Stromal cell of bone marrow (primary cell): ENCODE measurements at regions not wholly inside any gene's neighbourhood (a gene's known extent, or its start where the extent isn't known, plus 50 kb on each side); places are given as distances from the start of the nearest gene placed in this dataset.
A peak's percentile ranks its signal among the peaks of the same experiment; 100 is the strongest.
"Not testable (repeated sequence)": the region's sequence is repeated elsewhere in the genome, so short reads cannot be mapped to it uniquely, and the experiment has no call there.

Experiments
- DNase-seq: peaks from one replicate; pipeline ENCODE4 v3.0.0-alpha.2; 2012; ENCODE audit warnings: low read depth

GRCh38 chr4:135050086-135050717 lies 848.6 kb upstream of the PABPC4L start:
- DNase-seq = peak; percentile 8

- no peak for DNase-seq
Measured at GRCh38 chr4:135032670-135033069, 831.1 kb upstream of the PABPC4L start.

GRCh38 chr4:135015771-135016170 lies 814.2 kb upstream of the PABPC4L start:
- DNase-seq = peak; percentile 3

GRCh38 chr4:135007400-135007799 lies 805.8 kb upstream of the PABPC4L start:
- DNase-seq = no peak

DNA sequence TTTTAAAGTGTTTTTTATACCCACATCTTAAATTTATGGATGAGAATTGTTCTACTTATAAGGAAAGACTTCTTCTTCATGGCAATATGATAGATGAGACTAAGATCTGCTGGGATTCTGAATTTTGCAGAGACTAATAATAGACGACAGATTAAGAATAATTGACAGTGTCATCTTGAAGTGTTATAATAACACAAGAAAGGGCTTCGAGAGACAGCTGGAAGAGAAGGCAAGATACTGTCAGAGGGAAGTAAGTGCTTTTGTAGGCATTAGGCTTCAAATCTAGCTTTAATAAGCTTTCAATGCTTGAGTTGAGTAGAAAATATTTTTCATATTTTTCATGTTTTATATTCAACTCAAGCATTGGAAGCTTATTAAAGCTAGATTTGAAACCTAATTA lies 797.6 kb upstream of the PABPC4L start:
- no peak for DNase-seq

- no peak for DNase-seq
Measured at GRCh38 chr4:134961963-134962362, 760.4 kb upstream of the PABPC4L start.

GRCh38 chr4:134958862-134959261 lies 757.3 kb upstream of the PABPC4L start:
- DNase-seq = no peak

GRCh38 chr4:134955059-134955458 lies 753.5 kb upstream of the PABPC4L start:
- DNase-seq = no peak

GRCh38 chr4:134952775-134953174 lies 751.2 kb upstream of the PABPC4L start:
- DNase-seq = no peak

- DNase-seq = no peak
Measured at GRCh38 chr4:134952305-134952704, 750.7 kb upstream of the PABPC4L start.

DNA sequence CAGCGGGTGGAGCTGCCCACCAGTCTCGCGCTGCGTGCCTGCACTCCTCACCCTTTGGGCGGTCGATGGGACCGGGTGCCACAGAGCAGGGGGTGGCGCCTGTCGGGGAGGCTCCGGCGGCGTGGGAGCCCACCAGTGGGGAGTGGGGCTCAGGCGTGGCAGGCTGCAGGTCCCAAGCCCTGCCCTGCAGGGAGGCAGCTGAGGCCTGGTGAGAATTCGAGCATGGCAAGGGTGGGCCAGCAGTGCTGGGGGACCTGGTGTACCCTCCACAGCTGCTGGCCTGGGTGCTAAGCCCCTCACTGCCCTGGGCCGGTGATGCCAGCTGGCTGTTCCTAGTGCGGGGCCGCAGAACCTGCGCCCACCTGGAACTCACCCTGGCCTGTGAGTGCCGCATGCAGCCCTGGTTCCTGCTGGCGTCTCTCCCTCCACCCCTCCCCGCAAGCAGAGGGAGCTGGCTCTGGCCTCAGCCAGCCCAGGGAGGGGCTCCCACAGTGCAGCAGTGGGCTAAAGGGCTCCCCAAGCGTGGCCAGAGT lies 746.6 kb upstream of the PABPC4L start:
- no peak for DNase-seq

- DNase-seq = no peak
Measured at GRCh38 chr4:134944115-134944514, 742.5 kb upstream of the PABPC4L start.

DNA sequence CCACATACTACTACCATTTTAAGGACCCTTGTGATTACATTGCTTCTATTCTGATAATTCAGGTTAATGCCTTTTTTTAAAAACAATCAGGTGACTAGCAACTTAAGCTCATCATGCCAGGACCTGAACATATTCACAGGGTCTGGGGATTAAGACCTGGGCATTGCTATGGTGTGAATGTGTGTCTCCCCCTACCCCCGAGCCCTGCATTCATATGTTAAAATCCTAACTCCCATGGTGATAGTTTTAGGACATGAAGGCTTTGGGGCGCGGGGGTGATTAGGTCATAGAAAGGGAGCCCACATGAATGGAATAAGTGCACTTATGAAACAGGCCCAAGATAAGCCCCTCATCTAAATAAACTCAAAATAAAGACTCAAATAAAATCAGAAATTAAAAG lies 734.4 kb upstream of the PABPC4L start:
- no peak for DNase-seq

DNA sequence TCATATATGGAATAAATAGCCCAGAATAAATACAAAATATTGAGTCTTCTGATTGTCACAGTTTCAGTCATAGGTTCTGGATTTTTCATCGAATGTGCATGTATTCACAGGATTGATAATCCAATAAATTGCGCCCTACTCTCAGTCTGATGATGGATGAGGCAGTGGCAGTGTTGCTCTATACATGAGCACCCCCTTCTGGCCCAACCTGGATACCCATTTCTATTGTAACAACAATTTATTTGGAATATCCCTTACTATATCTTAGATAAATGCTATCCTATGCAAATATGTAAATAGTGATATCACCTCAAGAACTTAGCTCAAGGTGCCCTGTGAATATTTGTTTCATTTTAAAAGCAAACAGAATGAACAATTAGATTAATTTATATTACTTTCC lies 733.7 kb upstream of the PABPC4L start:
- DNase-seq = no peak

DNA sequence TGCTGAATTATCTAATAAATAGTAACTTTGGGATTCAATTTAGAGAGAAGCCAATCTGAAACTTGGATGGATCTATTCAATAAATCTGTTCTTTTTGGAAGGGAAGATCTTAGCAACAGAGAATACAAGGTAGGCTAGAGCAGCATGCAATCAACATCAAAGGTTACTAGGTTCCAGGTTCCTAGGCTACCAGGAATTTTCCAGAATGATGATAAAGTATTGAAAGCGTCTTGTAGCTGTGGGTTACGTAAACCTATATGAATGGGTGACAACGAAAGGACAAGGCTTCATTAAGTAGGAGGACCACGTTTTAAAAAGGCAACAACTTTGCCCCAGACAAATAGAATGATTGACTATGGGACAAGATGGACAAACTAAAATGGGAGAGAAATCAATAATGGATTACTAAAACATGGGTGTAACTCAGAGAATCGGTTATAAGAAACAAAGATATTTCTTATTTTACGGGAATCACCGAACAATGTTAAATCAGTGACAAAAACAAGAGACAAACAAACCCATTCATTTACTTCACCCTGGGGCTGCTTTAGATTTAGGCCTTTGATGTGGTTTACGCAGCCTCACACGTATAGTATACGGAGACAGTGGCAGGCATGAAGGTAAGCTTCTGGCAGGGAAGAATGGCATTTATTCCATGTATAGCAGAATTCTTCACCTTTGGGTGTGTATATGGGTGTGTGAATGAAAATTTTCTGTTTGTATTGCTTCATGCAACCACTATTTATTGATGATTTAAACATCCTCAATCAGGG lies 732.6 kb upstream of the PABPC4L start:
- DNase-seq = no peak

GRCh38 chr4:134915355-134915754 lies 713.8 kb upstream of the PABPC4L start:
- DNase-seq = no peak

DNA sequence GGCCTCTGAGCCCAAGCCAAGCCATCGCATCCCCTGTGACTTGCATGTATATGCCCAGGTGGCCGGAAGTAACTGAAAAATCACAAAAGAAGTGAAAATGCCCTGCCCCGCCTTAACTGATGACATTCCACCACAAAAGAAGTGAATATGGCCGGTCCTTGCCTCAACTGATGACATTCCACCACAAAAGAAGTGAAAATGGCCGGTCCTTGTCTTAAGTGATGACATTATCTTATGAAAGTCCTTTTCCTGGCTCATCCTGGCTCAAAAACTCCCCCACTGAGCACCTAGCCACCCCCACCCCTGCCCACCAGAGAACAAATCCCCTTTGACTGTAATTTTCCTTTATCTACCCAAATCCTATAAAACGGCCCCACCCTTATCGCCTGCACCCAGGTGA lies 712.7 kb upstream of the PABPC4L start:
- DNase-seq = not testable (repeated sequence)

- no peak for DNase-seq
Measured at GRCh38 chr4:134911941-134912340, 710.4 kb upstream of the PABPC4L start.

DNA sequence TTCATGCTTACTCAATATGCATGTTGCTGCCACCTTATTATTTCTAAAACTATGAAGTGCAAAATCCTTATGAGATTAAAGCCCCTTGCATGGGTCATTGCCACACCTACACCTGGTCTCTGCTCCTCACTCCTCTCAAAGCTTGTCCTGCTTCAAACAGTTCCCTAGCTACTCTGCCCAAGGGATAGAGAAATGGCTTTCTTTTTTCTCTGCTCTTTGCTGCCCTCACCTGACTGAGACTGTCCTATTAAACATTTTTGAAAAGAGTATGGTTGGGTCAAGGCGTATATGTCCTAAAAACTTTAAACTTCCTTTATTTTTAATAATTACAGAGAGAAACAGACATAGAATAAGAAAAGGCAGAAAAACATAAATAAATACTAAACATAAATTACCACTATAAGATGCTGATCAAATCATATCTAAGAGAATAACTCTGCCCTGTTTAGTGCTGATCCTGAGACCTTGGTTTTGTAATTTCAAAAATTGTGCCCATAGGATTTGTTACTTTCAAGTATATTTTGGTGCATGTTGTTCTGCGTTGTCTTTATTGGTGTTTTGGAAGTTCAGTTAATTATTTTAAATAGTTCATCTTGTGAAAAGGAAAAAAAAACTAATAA lies 704.9 kb upstream of the PABPC4L start:
- DNase-seq = no peak

DNA sequence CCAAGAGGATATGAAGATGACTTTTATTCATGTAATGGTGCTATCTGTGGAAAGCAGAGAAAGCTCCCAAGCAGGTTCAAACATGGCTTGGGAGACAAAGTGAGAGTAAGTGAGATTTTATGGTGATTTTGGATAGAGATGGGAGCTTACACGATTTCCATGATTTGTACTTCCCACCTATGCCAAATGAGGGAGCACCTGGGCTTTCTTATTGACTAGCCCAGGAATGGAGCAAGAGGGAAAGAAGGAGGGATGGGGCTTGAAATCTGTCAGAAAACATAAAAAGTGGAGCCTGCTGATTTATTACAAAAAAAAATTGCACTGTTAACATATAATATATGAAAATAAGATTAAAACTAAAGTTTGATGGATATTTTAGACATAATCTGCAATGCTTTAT lies 703.5 kb upstream of the PABPC4L start:
- DNase-seq = no peak

GRCh38 chr4:134888156-134888555 lies 686.6 kb upstream of the PABPC4L start:
- no peak for DNase-seq

- no peak for DNase-seq
Measured at GRCh38 chr4:134885436-134885835, 683.8 kb upstream of the PABPC4L start.

- DNase-seq = no peak
Measured at GRCh38 chr4:134883831-134884449, 682.4 kb upstream of the PABPC4L start.
